GM19023 (cell line): ENCODE measurements at regions not wholly inside any gene's neighbourhood (a gene's known extent, or its start where the extent isn't known, plus 50 kb on each side); places are given as distances from the start of the nearest gene placed in this dataset.

Experiments used
- ATAC-seq: cut with Tn5 transposase; IDR thresholded peaks from one replicate; pipeline ENCODE4 v1.9.1; 2021; ENCODE audit warnings: mild to moderate bottlenecking, moderate library complexity; ENCODE audit not compliant: unreplicated experiment

DNA sequence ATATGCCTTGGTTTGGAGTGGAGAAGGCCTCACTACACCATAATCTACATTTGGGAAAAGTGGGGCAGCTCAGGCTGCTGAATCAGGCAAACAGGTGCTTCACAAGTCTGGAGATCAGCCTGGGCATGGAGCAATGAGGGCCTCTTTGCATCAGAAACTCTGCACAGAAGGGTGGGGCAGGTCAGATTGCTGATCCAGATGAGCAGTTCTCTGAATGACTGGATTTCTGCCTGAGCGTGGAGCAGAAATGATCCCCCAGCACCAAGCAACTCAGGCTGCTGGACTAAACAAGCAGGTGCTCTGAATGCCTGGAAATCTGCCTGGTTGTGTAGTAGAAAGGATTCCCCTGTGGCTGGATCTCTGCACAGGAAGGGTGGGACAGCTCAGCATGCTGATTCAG is 605.3 kb upstream of the ZNF804A start:
- peak; percentile 61 for ATAC-seq

DNA sequence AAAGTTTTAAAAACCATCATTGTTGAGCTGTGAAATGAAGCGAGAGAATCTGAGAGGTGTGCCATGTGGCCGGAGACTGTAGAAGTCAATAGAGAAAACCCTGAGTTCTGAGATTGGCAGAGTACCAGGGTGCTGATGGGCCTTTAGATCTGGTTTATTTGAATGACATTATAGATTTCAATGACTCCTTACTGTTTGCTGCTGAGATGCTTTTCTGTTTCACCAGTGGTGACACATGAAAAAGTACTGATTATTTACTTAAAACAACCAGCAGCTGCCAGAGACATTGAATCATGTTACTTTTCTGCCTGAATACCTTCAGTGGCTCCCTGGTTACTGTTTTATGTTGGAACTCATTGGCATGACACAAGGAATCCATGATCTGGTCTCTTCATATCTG is 602.7 kb upstream of the ZNF804A start:
- ATAC-seq = no peak

DNA sequence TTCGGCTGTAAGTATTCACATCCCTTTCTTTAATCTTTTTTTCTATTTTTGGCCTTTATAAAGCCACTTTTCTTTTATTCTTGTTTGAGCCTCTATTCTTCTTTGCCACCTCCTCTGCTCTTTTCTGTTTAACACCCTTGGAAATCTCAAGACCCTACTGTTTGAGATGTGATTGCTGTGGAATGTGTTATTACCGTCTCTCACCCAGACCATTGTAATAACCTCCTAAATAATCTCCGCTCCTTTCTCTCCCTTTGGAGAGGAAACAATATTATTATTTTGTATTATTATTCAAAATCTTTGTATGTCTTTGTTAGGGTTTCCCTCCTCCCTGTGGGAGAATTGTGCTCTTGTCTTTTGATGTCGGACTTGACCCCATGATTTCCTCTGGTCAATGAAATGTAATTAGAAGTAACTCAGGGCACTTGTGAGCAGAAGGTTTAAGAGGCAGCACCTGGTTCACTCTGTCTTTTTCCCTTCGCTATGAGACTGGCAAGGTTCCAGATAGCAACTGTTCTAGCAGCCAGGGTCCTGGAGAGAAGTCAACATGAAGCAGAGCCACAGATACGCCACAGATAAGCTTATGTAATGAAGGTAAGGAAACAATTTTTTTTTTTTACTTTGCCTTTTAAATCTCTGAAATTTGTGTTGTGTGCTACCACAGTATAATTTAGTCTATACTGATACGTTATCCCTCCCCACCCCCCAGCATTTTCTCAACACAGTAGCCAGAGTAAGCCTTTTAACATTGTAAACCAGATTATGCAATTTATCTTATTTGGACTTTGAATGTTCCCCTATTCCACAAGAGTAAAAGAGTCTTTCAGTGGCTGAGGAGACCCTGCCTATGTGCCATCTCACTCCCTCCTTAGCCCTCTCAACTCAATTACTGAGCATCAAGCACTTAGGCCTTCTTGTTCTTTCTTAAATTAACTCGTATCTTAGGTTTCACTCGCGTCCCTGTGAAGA is 601.2 kb upstream of the ZNF804A start:
- ATAC-seq = no peak

DNA sequence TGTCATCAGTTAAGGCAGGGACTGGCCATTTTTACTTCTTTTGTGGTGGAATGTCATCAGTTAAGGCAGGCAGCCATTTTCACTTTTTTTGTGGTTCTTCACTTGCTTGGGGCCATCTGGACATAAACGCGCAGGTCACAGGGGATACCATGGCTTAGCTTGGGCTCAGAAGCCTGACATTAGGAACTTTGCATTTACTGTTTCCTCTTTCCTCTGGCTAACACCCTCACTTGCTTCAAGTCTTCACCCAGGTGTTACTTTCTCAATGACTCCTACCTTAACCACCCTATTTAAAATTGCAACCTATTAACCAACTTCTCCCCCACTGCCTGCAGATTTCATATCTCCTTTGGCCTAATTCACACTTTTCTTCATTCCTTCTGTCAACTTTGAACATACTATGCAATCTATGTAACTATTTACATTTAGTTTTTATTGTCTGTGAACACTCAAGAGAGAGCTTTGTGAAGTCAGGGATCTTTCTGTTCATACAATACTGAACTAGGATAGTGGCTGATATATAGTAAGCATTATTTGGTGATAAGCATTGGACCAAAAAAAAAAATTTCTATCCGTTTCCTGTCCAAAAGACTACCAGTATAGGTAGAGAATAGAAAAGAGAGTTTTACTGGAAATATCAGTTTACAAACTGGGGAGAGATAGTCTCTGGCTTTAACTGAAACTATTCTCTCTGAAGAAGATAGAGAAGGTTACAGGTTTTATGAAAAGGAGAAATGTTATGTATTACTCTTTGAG is 600.1 kb upstream of the ZNF804A start:
- peak; percentile 96 for ATAC-seq

DNA sequence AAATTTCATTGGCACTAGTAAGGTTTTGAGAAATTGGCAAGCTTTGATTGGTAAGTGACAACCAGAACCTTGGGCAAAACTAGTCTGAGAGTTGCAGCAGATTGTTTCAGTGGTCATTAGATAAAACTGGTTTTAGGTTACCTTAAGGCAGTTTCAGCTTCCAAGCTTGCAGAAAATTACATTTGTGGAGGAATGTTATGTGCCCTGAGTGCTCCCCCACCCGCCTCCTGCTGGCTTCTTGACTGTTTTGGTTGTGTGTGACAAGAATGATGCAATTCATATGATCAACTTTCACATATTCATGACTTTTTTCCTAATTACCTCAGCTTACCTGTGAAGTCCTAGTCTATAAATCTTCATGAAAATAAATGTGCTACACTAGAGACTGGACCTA is 599.5 kb upstream of the ZNF804A start:
- peak; percentile 8 for ATAC-seq

DNA sequence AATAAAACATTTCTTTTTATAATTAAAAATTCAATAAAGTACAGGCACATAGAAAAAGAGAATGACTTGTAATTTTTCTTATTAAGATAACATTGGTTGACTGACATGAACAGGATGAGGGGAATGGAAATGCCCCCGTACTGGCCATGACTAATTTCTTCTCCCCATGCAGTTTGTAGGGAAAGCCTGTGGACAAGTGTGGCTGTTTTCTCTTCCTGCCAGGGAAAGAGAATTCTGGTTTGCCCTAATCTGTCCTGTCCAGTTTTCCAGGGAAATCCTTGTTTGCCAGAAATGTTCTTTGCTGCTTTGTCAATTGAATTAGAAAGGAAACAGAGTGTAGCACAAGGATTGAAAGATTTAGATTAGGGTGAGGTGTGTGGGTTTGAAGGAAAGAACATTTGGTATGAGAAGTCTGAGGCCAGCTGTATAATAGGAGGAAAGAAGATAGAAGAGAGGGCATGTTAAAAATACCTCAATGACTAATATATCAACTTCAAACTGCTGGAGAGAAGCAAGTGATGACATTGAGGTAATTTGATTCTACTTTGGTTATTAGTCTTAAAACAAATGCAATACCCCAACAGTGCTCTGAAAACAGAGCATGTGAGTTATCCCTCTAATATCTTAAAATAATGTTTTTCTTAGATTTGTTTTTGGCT is 593.9 kb upstream of the ZNF804A start:
- peak; percentile 89 for ATAC-seq

DNA sequence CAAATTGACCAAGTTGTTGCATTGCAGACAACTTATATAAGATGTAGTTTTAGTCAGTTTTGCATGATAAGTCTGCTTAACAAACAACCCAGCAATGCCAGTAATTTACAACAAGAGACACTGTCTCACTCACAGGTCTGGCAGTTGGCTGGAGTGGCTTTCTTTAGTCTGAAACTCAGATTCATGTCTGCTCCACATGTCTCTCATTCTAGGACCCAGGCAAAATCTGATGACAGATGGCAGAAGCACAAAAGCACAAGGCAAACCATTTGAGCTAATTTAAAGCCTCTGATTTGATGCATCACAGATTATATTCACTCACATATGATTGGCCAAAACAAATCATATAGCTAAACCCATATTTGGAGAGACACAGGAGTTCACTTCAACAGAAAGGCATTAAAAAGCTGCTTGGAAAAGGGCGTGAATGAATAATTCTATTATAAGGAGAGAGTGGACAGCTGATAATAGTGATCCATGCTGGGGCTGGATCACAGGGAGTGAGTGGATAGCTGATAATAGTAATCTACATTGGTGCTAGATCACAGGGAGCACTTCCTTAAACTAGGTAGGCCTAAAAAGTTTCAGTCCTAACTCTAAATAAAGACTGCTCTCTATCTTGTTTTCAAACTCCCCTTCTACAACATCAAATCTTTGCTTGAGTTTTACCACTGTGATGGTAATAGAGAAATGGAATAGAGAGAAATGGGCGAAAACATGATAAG is 593.2 kb upstream of the ZNF804A start:
- peak; percentile 43 for ATAC-seq

DNA sequence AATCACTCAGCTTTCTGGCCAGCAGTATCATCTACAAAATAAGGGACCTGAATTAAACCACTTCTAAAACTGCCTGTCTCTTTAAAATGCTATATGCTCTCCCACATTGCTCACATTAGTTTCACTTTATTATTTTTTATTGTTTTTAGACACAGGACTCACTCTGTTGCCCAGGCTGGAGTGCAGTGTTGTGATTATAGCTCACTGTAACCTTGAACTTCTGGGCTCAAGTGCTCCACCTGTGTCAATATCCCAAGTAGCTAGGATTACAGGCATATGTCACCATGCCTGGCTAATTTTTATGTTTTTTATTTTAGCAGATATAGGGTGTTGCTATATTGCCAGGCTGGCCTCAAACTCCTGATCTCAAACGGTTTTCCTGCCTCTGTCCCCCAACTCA is 591.3 kb upstream of the ZNF804A start:
- no peak for ATAC-seq

DNA sequence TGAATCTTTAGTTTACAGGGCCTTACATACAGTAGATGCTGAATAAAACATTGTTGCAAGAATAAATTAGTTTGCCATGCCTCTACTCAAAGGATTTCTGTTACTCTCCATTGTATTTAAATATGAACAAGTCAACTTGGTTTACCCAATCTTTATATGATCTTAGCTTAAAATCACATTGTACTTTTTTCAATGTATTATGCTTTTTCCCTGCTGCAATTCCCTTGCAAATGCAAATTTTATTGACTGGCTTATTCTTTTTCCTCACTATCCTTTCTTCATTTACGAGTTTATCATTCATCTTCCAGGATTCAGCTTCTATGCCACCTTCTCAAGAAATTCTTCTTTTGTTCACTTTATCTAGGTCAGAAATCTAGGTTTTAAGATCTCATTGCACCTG is 571.4 kb upstream of the ZNF804A start:
- no peak for ATAC-seq

DNA sequence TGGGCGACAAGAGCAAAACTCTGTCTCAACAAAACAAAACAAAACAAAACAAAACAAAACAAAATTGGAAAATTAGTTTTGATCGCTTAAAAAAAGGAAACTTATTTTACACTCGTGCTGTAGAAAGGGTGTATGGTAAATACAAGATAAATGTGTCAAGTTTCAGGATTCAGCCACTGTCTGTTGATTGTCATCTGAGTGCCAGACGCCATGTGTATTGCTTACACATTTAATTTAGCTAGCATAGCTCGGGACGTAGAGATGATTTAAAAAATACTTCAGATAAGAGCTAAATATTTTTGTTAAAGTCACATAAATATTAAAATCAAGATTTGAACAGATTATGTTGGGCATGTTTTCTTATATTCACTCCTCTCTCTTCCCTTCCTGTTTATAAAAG is 568.1 kb upstream of the ZNF804A start:
- no peak for ATAC-seq

DNA sequence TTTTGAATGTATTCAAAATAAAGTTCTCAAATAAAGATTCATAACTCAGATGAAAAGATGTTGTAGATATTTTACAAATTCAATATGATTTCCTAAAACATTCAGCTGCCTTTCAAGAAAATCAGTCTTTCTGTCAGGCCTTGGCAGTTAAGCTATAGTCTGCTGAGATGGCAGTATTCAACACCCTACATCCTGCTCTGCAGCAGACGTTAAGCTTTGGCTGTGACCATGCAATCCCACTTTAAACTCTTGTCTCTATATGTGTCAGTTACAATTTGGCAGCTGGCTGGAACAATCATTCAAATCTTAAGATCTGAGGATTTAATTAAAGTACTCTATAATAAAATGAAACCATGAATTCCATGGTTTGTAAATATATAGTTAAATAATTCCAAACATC is 567.3 kb upstream of the ZNF804A start:
- ATAC-seq = no peak

DNA sequence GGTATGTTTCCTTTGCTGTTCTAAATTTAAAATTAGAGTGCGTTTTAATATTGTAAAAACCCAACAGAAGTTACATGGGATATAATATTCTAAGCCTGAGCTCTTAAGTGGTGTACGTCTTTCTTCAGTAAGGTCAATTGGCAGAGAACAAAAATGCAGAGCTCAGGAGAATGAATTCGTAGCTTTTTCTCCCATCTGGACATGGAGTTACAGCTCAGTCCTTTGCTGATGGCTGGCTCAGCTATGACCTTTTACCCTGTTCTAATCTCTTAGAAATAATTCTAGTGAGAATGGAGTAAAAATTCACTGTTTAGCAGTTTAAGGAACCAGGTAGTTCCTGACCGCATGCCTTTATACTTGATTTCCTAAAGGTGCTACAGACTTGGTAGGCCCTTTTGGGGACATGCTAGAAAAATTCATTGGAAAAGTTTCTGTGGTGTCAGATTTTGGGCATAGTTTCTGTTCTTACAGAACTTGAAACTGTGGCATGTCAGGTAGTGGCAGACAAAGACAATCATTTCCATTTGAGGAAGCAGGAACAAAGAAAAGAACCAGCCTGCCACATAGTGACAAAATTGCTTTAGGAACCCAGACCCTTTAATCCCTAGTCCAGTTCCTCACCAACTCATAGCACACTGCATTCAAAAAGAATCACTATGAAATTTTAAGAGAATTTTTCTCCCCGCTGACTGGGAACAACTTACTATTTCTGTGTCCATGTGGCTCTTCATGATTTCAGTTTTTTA is 566.8 kb upstream of the ZNF804A start:
- ATAC-seq = no peak

DNA sequence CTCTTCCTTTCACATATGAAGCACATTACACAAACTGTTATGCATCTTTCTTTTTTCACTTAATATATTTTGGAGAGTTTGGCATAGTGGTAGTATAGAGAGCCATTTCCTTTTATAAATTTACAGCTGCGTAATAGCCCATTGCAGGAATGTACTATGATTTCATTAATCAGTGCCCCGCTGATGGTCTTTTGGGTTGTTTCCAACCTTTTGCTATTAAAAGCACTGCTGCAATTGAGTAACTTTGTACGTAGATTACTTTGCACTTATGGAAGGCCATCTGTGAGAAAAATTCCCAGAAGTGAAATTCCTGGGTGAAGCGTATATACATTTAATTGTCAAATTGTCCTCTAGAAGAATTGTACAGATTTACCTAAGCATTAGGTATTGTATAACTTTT is 565.3 kb upstream of the ZNF804A start:
- no peak for ATAC-seq

DNA sequence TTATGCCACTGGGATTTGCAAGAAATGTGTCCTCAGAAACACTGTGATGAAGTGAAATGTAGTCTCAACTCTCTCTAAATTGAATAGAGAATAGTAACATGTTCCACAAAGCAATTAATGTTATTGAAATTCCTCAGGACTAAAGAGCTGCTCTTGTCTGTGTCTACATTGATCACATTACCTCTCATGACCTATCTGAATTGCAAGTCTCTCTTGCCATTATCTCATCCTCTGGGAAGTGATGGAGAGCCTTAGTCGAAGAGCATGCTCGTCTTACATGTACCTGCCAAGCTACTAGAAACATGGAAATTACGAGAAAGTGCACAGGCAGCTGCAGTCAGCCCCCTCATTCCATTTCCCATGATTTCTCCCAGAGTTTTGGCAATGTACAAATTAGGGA is 561.1 kb upstream of the ZNF804A start:
- no peak for ATAC-seq

DNA sequence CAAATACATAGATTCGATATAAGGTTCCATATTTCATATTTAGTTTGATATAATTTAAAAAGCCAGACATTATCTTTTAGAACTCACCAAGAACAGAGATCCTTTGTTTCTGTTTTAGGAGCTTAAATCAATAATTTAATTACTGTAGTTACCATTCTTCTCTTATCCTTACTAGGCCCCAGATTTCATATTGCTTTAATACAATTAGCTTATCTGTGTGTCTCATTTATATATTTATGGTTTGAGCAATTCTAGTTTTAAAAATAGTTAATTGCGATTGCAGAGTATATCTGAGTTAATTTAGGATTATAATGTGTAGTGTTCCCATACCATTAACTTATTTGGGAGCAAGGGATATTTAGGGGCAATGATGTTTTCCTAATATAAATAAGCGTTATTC is 558.8 kb upstream of the ZNF804A start:
- ATAC-seq = no peak

DNA sequence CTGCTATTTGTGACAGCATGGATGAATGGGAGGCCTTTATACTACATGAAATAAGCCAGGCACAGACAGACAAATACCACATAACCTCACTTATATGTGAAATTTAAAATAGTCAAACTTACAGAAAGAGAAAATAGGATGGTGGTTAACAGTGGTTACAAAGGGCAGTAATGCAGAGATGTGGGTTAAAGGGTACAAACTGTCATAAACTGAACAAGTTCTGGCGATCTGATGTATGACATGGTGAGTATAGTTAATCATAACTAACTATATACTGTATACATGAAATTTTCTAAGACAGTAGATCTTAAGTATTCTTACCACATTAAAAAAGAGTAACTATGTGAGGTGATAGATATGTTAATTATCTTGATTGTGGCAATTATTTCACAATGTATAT is 558.1 kb upstream of the ZNF804A start:
- ATAC-seq = no peak

DNA sequence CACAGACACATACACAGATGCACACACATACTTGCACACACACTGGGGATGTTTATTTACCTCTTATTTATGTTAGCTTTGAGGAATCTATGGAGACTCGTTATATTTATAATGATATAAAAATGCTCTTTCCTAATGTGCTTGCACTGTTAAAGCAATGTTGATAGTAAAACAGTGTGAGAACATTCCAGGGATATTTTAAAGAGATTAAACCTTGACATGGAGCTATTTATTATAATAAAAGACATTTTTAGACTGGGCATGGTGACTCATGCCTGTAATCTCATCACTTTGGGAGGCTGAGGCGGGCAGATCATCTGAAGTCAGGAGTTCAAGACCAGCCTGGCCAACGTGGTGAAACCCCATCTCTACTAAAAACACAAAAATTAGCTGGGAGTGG is 557.3 kb upstream of the ZNF804A start:
- ATAC-seq = no peak

DNA sequence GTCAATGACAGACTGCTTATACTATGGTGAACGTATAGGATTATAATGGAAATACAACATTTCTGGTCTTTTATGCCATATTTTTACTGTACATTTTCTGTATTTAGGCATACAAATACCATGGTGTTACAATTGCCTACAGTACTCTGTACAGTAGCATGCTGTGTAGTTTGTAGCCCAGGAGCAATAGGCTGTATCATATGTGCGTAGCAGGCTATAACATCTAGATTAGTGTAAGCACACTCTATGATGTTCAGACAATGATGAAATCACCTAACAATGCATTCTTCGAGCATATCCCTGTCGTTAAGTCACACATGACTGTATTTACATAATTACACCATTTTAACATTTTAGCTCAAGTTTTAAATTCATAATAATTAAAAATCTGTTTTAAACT is 556.6 kb upstream of the ZNF804A start:
- no peak for ATAC-seq

DNA sequence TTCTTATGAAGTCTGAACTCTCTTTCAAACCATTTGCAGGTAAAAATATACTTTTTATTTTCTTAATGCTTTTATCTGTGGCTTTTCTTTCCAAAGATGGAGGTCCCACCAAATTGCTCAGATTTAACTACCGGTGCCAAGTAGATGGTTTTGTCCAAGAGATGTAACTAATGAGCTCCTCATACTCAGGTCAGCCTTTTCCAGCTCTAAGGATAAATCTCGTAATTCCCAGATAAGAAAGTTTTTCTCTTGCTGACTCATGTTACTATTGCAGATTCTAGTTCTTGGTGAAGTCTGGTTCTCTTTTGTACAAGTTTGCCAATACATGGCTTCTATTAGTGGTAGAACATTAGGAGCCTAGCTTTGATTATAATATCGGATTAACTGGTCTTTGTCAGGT is 550.8 kb upstream of the ZNF804A start:
- no peak for ATAC-seq

DNA sequence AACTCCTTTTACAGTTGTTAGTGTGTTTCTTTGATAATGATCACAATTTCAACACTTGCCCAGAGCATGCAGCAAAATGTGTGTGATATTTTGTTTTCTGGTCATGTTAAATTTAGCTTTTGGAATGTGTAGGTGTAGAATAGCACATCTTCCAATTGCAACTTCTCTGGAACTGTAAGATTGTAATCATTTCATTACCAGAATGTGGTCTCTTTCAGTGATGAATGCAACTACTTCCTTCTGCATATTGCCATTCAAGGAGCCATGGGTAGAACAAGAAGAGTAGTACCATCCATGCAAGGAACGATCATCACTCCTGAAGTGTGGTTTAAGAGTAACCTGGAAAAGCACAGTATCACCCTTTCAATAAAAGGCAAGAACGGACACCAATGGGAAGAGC is 548.8 kb upstream of the ZNF804A start:
- peak; percentile 61 for ATAC-seq
